ENCODE measurements at regions not wholly inside any gene's neighbourhood (a gene's known extent, or its start where the extent isn't known, plus 50 kb on each side); places are given as distances from the start of the nearest gene placed in this dataset.

DNA sequence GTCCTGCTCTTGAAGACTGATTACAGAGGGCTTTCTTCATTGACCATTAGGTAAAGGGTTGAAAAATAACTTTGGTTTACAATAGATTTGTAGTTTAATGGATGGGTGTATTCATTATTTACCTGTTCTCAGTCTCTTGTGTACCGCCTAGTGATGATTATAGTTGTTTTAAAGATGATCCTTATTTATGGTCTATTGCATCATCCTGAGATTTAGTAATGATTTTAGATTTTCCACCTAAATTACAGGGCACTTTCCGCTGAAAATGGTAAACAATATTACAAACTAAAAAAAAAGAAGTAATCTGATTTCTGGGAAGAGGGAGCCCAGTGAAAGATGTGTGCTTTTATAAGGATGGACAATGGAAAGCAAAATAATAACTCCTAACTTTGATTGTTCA, 78.4 kb upstream of the TMEM33 start:
- WGBS, 4 donors: 82 to 91% (median 86%) methylated on average over 2 of the region's 2 CpGs

DNA sequence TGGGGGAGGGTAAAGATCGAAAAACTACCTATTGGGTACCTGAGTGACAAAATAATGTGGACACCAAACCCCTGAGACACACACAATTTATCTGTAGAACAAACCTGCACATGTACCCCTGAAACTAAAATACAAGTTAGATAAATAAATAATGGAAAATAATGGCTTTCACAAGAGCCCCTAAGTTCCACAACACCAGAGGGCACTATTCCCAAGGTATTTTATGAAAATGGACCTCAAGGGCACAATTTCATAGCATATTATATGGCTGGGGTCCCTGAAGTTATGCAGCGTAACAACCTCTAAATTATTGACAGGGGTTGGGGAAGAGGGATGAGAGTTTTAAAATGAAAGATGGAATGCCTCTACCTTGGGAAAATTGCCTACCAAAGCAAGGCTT, 81.3 kb upstream of the TMEM33 start:
- TF ChIP-seq CTCF (IDR thresholded peaks at IDR 0.05) (peak; percentile 19 to 54 (median 42)), POLR2A (IDR thresholded peaks at IDR 0.05) (no peak)
- Histone ChIP-seq H3K27me3 (no peaks in the 10 kb centered on the region), H3K36me3 (replicated peaks in 1 of 2) (no peaks in the 10 kb centered on the region), H3K9me3 (replicated peaks in 1 of 3) (no peaks in the 10 kb centered on the region), H3K4me3 (no peak overlapping the region), H3K27ac (no peak overlapping the region), H3K4me1 (replicated peaks in 1 of 2) (no peaks in the 10 kb centered on the region)
- 75 to 87% (median 82%) methylated on average over 1 to 2 of the region's 2 CpGs for WGBS, 4 donors
- intact Hi-C loops (cut with DNase I): no loop called here
- peak in 1 of 7 donors; percentile 11 for DNase-seq

More for the DNA sequence above, 78.4 kb upstream of the TMEM33 start:
- no peak overlapping the region for H3K4me3 ChIP-seq
- TF ChIP-seq CTCF (IDR thresholded peaks at IDR 0.05): no peak
- no peak for TF ChIP-seq POLR2A (IDR thresholded peaks at IDR 0.05)
- no peaks in the 10 kb centered on the region for H3K36me3 ChIP-seq (replicated peaks in 1 of 2)
- DNase-seq: no peak
- intact Hi-C loops (cut with DNase I): no loop called here
- H3K27me3 ChIP-seq: no peaks in the 10 kb centered on the region
- no peak overlapping the region for H3K27ac ChIP-seq
- no peaks in the 10 kb centered on the region for H3K4me1 ChIP-seq (replicated peaks in 1 of 2)
- H3K9me3 ChIP-seq (replicated peaks in 1 of 3): no peaks in the 10 kb centered on the region

- 39 to 70% (median 45%) methylated on average over 2 of the region's 2 CpGs for WGBS, 4 donors
- intact Hi-C loops (cut with DNase I): no loop called here
- TF ChIP-seq POLR2A (IDR thresholded peaks at IDR 0.05) (no peak), CTCF (IDR thresholded peaks at IDR 0.05) (no peak)
- Histone ChIP-seq H3K36me3 (replicated peaks in 1 of 2) (no peaks in the 10 kb centered on the region), H3K4me1 (replicated peaks in 1 of 2) (no peaks in the 10 kb centered on the region), H3K9me3 (replicated peaks in 1 of 3) (no peaks in the 10 kb centered on the region), H3K4me3 (no peak overlapping the region), H3K27me3 (no peaks in the 10 kb centered on the region), H3K27ac (no peak overlapping the region)
- DNase-seq: no peak
Observed at GRCh38 chr4:41852229-41852628, 83.0 kb upstream of the TMEM33 start.

- no peaks in the 10 kb centered on the region for H3K9me3 ChIP-seq (replicated peaks in 1 of 3)
- DNase-seq: no peak
Observed at GRCh38 chr4:41851621-41852020, 83.6 kb upstream of the TMEM33 start.

More at GRCh38 chr4:41851621-41852020, 83.6 kb upstream of the TMEM33 start:
- TF ChIP-seq POLR2A (IDR thresholded peaks at IDR 0.05): no peak
- no peak for TF ChIP-seq CTCF (IDR thresholded peaks at IDR 0.05)
- Histone ChIP-seq H3K27me3 (no peaks in the 10 kb centered on the region), H3K36me3 (replicated peaks in 1 of 2) (no peaks in the 10 kb centered on the region), H3K27ac (no peak overlapping the region), H3K4me1 (replicated peaks in 1 of 2) (no peaks in the 10 kb centered on the region), H3K4me3 (no peak overlapping the region)
- 84 to 95% (median 88%) methylated on average over 2 of the region's 2 CpGs for WGBS, 4 donors
- intact Hi-C loops (cut with DNase I): no loop called here
